HCT116 (cell line): ENCODE measurements at regions not wholly inside any gene's neighbourhood (a gene's known extent, or its start where the extent isn't known, plus 50 kb on each side); places are given as distances from the start of the nearest gene placed in this dataset.

Source experiments
- ATAC-seq: fragments of 200-7000 bp; cut with Tn5 transposase; 2 replicates; pipeline ENCODE4 v1.9.1; 2020; ENCODE audit warnings: mild to moderate bottlenecking, moderate library complexity
- BruUV-seq: library from RNA; stranded (reverse); fragments of 400-500 nt; replicated peaks from 2 replicates; lab custom pipeline; 2021; lab: Mats Ljungman, UMichigan
- CTCF ChIA-PET: fragments of 300-600 bp; sonication (Branson Sonifier 250); formaldehyde crosslinking; loops from one replicate; lab custom pipeline; 2021; ENCODE audit warnings: antibody characterized with exemption; lab: Charles Lee
- POLR2A ChIA-PET: fragments of 300-600, 350-600 bp; sonication (Branson Sonifier 250); formaldehyde crosslinking; loops from one replicate; lab custom pipeline; 2021; ENCODE audit warnings: antibody characterized with exemption; lab: Charles Lee
- RAD21 ChIA-PET, 2 experiments: fragments of 300-600 bp; sonication (Branson Sonifier 250); formaldehyde crosslinking; loops; one replicate each; lab custom pipeline; 2023; ENCODE audit warnings: low total read pairs in 2 of 2; ENCODE audit not compliant: uncharacterized antibody in 2 of 2, unreplicated experiment in 2 of 2, low non-redundant PET in 1 of 2; lab: Charles Lee
- DNase-seq: peaks from one replicate; pipeline ENCODE4 v3.0.0-alpha.2; 2010; ENCODE audit warnings: low read depth, low spot score
- H2AFZ ChIP-seq: fragments of 200-600 bp; shearing (Covaris generic), sonication (generic); 2 replicates; pipeline ENCODE4 v1.6.1; 2017; ENCODE audit warnings: low read depth, mixed run types, mixed read lengths, antibody characterized with exemption, low read length; ENCODE audit not compliant: poor library complexity, severe bottlenecking
- H3K27ac ChIP-seq: 2 replicates; pipeline ENCODE4 v1.5.1; 2012; ENCODE audit warnings: low read depth, low read length
- H3K27me3 ChIP-seq: fragments of 200-600 bp; sonication (generic); 2 replicates; pipeline ENCODE4 v1.6.1; 2016; ENCODE audit warnings: mixed run types, low read length, mixed read lengths; ENCODE audit not compliant: insufficient read depth
- H3K36me3 ChIP-seq, 2 experiments: fragments of 200-500 bp in 1 of 2; fragments of 200-600 bp in 1 of 2; sonication (Bioruptor generic) in 1 of 2; sonication (generic) in 1 of 2; 2 replicates each; pipeline versions ENCODE4 v1.5.1 to v1.6.1; 2014 to 2016; ENCODE audit warnings: low read length in 2 of 2, inconsistent platforms in 1 of 2, mixed read lengths in 1 of 2, mixed run types in 1 of 2; ENCODE audit not compliant: insufficient read depth in 2 of 2, control insufficient read depth in 1 of 2
- H3K4me1 ChIP-seq, 2 experiments: fragments of 200-600 bp in 1 of 2; sonication (generic) in 1 of 2; 2 replicates each; pipeline versions ENCODE4 v1.5.1 to v1.6.1; 2012 to 2017; ENCODE audit warnings: low read length in 2 of 2, inconsistent platforms in 1 of 2, mild to moderate bottlenecking in 1 of 2, mixed read lengths in 1 of 2, mixed run types in 1 of 2, moderate library complexity in 1 of 2; ENCODE audit not compliant: insufficient read depth in 2 of 2, control insufficient read depth in 1 of 2
- H3K4me2 ChIP-seq: fragments of 200-600 bp; sonication (generic); 2 replicates; pipeline ENCODE4 v1.6.1; 2017; ENCODE audit warnings: mixed run types, low read length, mixed read lengths
- H3K4me3 ChIP-seq, 2 experiments: fragments of 200-600 bp in 1 of 2; sonication (generic) in 1 of 2; replicated peaks in 1 of 2; 2 replicates each; pipeline ENCODE4 v1.5.1; 2011 to 2016; ENCODE audit warnings: low read length in 2 of 2, control low read depth in 1 of 2, low read depth in 1 of 2, mild to moderate bottlenecking in 1 of 2, mixed read lengths in 1 of 2, mixed run types in 1 of 2
- H3K79me2 ChIP-seq: fragments of 200-600 bp; sonication (generic); 2 replicates; pipeline ENCODE4 v1.6.1; 2017; ENCODE audit warnings: mild to moderate bottlenecking, mixed run types, low read length, moderate library complexity, mixed read lengths; ENCODE audit not compliant: insufficient read depth
- H3K9ac ChIP-seq: fragments of 200-600 bp; sonication (generic); 2 replicates; pipeline ENCODE4 v1.6.1; 2016; ENCODE audit warnings: low read length, mixed read lengths
- H3K9me2 ChIP-seq: fragments of 200-600 bp; sonication (generic), shearing (Covaris generic); 2 replicates; pipeline ENCODE4 v1.6.1; 2017; ENCODE audit warnings: mixed run types, mild to moderate bottlenecking, moderate library complexity; ENCODE audit not compliant: insufficient read depth
- H3K9me3 ChIP-seq, 2 experiments: fragments of 200-500 bp in 1 of 2; fragments of 200-600 bp in 1 of 2; sonication (Bioruptor generic) in 1 of 2; sonication (generic) in 1 of 2; 2 replicates each; pipeline ENCODE4 v1.6.1; 2014 to 2017; ENCODE audit warnings: low read length in 2 of 2, mixed read lengths in 2 of 2, inconsistent platforms in 1 of 2, low read depth in 1 of 2, mild to moderate bottlenecking in 1 of 2, mixed run types in 1 of 2, moderate library complexity in 1 of 2; ENCODE audit not compliant: control insufficient read depth in 1 of 2, insufficient read depth in 1 of 2
- H4K20me1 ChIP-seq: fragments of 200-600 bp; sonication (generic), shearing (Covaris generic); 2 replicates; pipeline ENCODE4 v1.6.1; 2017; ENCODE audit warnings: mixed run types, mild to moderate bottlenecking, moderate library complexity; ENCODE audit not compliant: insufficient read depth
- CBX3 ChIP-seq: IDR thresholded peaks from 2 replicates; pipeline ENCODE4 v1.6.1; 2012; ENCODE audit warnings: low read depth
- EGR1 ChIP-seq: IDR thresholded peaks from 2 replicates; pipeline ENCODE4 v1.6.1; 2012; ENCODE audit warnings: low read depth
- ELF1 ChIP-seq: IDR thresholded peaks from 2 replicates; pipeline ENCODE4 v1.6.1; 2012; ENCODE audit warnings: low read depth, borderline replicate concordance
- EZH2 ChIP-seq: fragments of 200-600 bp; sonication (generic); IDR thresholded peaks from 2 replicates; pipeline ENCODE4 v1.6.1; 2017; ENCODE audit warnings: antibody characterized with exemption, mixed run types
- FOSL1 ChIP-seq: IDR thresholded peaks from 2 replicates; pipeline ENCODE4 v1.6.1; 2012; ENCODE audit warnings: low read depth
- JUND ChIP-seq: IDR thresholded peaks from 2 replicates; pipeline ENCODE4 v1.6.1; 2012
- POLR2AphosphoS5 ChIP-seq: IDR thresholded peaks from 2 replicates; pipeline ENCODE4 v1.6.1; 2011; ENCODE audit warnings: mild to moderate bottlenecking, low read depth, low read length, moderate library complexity
- RAD21 ChIP-seq: IDR thresholded peaks from 2 replicates; pipeline ENCODE4 v1.6.1; 2012; ENCODE audit warnings: low read depth, mild to moderate bottlenecking
- SIN3A ChIP-seq: IDR thresholded peaks from 2 replicates; pipeline ENCODE4 v1.6.1; 2012; ENCODE audit warnings: low read depth
- SP1 ChIP-seq: IDR thresholded peaks from 2 replicates; pipeline ENCODE4 v1.6.1; 2012; ENCODE audit warnings: low read depth
- SRF ChIP-seq: IDR thresholded peaks from 2 replicates; pipeline ENCODE4 v1.6.1; 2012; ENCODE audit warnings: low read depth
- TCF7L2 ChIP-seq: IDR thresholded peaks from 2 replicates; pipeline ENCODE4 v1.7.0; 2011; ENCODE audit warnings: borderline replicate concordance, inconsistent platforms; ENCODE audit not compliant: insufficient read depth, insufficient read length; ENCODE audit errors: extremely low read depth
- YY1 ChIP-seq: IDR thresholded peaks from 2 replicates; pipeline ENCODE4 v1.6.1; 2011; ENCODE audit warnings: low read length, low read depth, moderate library complexity, mild to moderate bottlenecking; ENCODE audit not compliant: insufficient replicate concordance; ENCODE audit errors: extremely low read depth
- ZFX ChIP-seq: fragments of 450-650 bp; IDR thresholded peaks from 2 replicates; pipeline ENCODE4 v1.6.1; 2017
- ZNF274 ChIP-seq: fragments of 200-500 bp; sonication (Bioruptor generic); IDR thresholded peaks from 2 replicates; pipeline ENCODE4 v1.6.1; 2014; ENCODE audit warnings: mild to moderate bottlenecking, low read depth, low read length, inconsistent platforms
- intact Hi-C: fragments of 100-400 bp; cut with micrococcal nuclease; formaldehyde crosslinking; loops from 2 replicates; pipeline ENCODE4 v1.10.0; 2022
- TF ChIP-seq, protein P1 (sequence below): IDR thresholded peaks from 2 replicates; pipeline ENCODE4 v1.6.1; 2012
- TF ChIP-seq, protein P2 (sequence below): IDR thresholded peaks from 2 replicates; pipeline ENCODE4 v1.6.1; 2011; ENCODE audit warnings: mild to moderate bottlenecking, low read length, moderate library complexity; ENCODE audit not compliant: insufficient replicate concordance; ENCODE audit errors: extremely low read depth
- TF ChIP-seq, protein P3 (sequence below): IDR thresholded peaks from 2 replicates; pipeline ENCODE4 v1.6.1; 2012; ENCODE audit warnings: low read depth
- TF ChIP-seq, protein P4 (sequence below), 3 experiments: fragments of 200-600 bp in 1 of 3; sonication (generic) in 1 of 3; IDR thresholded peaks in 2 of 3; conservative IDR thresholded peaks in 1 of 3; 2 replicates each; pipeline ENCODE4 v1.5.1; 2012 to 2017; ENCODE audit warnings: low read depth in 2 of 3, low read length in 2 of 3, antibody characterized with exemption in 1 of 3, borderline replicate concordance in 1 of 3, control low read depth in 1 of 3, mild to moderate bottlenecking in 1 of 3, mixed read lengths in 1 of 3, mixed run types in 1 of 3, moderate library complexity in 1 of 3; ENCODE audit not compliant: insufficient read depth in 1 of 3

DNA sequence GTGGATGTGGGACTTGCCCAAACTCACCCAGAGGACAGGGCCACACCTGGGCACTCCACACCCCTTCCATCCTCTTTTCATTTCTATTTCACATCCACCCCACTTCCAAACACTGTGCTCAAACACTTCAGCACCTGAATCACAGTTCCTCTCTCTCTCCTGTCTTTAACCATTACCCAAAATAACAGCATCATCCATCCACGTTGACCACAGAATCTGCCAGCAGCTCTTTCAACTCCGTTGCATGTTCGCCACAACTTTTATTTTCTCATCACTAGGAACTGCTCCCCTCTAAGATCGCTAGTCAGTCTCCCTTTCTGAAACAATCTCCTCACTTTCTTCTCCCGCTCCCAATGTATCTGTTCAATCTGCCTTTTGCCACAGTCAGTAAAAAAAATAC, 121.6 kb upstream of the HNRNPA3 start (continued):
- no peak for TF ChIP-seq YY1

DNA sequence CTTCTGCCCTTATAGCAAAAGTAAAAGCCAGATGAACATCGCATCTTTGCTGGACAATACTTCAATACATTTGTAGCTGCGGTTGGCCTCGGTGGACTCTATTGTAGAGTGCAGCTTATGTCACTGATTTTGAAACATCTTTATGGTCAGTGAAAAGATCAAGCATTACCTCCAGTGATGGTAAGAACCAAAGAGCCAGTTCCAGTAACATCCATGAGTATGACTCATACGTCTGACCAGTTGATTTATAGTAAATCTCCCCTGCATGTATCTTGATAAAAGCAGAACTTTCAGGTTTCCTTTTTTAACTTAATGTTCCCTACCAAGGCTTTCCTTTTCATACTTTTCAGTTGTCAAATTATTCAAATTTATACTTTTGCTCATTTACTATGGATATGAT, 119.2 kb upstream of the HNRNPA3 start:
- H3K27ac ChIP-seq, result no peak overlapping the region
- intact Hi-C loops, result no loop called here
- ChIA-PET RAD21 (no interaction called here), POLR2A (no interaction called here), CTCF (no interaction called here)
- H4K20me1 ChIP-seq, result no peaks in the 10 kb centered on the region
- TF ChIP-seq, protein P1, sequence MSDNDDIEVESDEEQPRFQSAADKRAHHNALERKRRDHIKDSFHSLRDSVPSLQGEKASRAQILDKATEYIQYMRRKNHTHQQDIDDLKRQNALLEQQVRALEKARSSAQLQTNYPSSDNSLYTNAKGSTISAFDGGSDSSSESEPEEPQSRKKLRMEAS, result no peak
- TF ChIP-seq ZNF274 (no peak), ZFX (no peak), SRF (no peak), EGR1 (no peak), EZH2 (no peak), CBX3 (no peak), SIN3A (no peak), POLR2AphosphoS5 (no peak), FOSL1 (no peak), SP1 (no peak), JUND (no peak), YY1 (no peak), ELF1 (no peak), TCF7L2 (no peak), RAD21 (no peak)
- TF ChIP-seq, protein P2, sequence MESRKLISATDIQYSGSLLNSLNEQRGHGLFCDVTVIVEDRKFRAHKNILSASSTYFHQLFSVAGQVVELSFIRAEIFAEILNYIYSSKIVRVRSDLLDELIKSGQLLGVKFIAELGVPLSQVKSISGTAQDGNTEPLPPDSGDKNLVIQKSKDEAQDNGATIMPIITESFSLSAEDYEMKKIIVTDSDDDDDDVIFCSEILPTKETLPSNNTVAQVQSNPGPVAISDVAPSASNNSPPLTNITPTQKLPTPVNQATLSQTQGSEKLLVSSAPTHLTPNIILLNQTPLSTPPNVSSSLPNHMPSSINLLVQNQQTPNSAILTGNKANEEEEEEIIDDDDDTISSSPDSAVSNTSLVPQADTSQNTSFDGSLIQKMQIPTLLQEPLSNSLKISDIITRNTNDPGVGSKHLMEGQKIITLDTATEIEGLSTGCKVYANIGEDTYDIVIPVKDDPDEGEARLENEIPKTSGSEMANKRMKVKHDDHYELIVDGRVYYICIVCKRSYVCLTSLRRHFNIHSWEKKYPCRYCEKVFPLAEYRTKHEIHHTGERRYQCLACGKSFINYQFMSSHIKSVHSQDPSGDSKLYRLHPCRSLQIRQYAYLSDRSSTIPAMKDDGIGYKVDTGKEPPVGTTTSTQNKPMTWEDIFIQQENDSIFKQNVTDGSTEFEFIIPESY, result no peak
- TF ChIP-seq, protein P3, sequence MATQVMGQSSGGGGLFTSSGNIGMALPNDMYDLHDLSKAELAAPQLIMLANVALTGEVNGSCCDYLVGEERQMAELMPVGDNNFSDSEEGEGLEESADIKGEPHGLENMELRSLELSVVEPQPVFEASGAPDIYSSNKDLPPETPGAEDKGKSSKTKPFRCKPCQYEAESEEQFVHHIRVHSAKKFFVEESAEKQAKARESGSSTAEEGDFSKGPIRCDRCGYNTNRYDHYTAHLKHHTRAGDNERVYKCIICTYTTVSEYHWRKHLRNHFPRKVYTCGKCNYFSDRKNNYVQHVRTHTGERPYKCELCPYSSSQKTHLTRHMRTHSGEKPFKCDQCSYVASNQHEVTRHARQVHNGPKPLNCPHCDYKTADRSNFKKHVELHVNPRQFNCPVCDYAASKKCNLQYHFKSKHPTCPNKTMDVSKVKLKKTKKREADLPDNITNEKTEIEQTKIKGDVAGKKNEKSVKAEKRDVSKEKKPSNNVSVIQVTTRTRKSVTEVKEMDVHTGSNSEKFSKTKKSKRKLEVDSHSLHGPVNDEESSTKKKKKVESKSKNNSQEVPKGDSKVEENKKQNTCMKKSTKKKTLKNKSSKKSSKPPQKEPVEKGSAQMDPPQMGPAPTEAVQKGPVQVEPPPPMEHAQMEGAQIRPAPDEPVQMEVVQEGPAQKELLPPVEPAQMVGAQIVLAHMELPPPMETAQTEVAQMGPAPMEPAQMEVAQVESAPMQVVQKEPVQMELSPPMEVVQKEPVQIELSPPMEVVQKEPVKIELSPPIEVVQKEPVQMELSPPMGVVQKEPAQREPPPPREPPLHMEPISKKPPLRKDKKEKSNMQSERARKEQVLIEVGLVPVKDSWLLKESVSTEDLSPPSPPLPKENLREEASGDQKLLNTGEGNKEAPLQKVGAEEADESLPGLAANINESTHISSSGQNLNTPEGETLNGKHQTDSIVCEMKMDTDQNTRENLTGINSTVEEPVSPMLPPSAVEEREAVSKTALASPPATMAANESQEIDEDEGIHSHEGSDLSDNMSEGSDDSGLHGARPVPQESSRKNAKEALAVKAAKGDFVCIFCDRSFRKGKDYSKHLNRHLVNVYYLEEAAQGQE, result no peak
- TF ChIP-seq, protein P4, sequence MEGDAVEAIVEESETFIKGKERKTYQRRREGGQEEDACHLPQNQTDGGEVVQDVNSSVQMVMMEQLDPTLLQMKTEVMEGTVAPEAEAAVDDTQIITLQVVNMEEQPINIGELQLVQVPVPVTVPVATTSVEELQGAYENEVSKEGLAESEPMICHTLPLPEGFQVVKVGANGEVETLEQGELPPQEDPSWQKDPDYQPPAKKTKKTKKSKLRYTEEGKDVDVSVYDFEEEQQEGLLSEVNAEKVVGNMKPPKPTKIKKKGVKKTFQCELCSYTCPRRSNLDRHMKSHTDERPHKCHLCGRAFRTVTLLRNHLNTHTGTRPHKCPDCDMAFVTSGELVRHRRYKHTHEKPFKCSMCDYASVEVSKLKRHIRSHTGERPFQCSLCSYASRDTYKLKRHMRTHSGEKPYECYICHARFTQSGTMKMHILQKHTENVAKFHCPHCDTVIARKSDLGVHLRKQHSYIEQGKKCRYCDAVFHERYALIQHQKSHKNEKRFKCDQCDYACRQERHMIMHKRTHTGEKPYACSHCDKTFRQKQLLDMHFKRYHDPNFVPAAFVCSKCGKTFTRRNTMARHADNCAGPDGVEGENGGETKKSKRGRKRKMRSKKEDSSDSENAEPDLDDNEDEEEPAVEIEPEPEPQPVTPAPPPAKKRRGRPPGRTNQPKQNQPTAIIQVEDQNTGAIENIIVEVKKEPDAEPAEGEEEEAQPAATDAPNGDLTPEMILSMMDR (IDR thresholded peaks at IDR 0.05 in 2 of 3, conservative IDR thresholded peaks at IDR 0.05 in 1 of 3; ENCODE audit: borderline replicate concordance in 1 of 3, insufficient read depth in 1 of 3, low read depth in 2 of 3, low read length in 2 of 3), result no peak
- H3K27me3 ChIP-seq, result no peaks in the 10 kb centered on the region
- H2AFZ ChIP-seq, result no peak overlapping the region
- H3K9me3 ChIP-seq, result no peaks in the 10 kb centered on the region
- no peak overlapping the region for H3K4me2 ChIP-seq
- no TSS peak for BruUV-seq
- no peaks in the 10 kb centered on the region for H3K36me3 ChIP-seq
- H3K4me3 ChIP-seq, result no peak overlapping the region
- no peaks in the 10 kb centered on the region for H3K79me2 ChIP-seq
- H3K4me1 ChIP-seq, result no peaks in the 10 kb centered on the region
- ATAC-seq (no peak), DNase-seq (no peak)
- H3K9ac ChIP-seq, result no peak overlapping the region
- no peaks in the 10 kb centered on the region for H3K9me2 ChIP-seq
